ENCODE measurements at regions not wholly inside any gene's neighbourhood (a gene's known extent, or its start where the extent isn't known, plus 50 kb on each side); places are given as distances from the start of the nearest gene placed in this dataset.

- Histone ChIP-seq H3K4me1 (no peaks in the 10 kb centered on the region), H3K9me3 (no peaks in the 10 kb centered on the region), H3K4me3 (no peak overlapping the region), H3K36me3 (no peaks in the 10 kb centered on the region), H3K27ac (no peak overlapping the region), H3K27me3 (no peaks in the 10 kb centered on the region)
- DNase-seq (ENCODE audit: low spot score in 2 of 2), result no peak
- WGBS, result 96% methylated on average over 9 of the region's 9 CpGs
- TF ChIP-seq EP300 (IDR thresholded peaks at IDR 0.05), result no peak
Observed at GRCh38 chr18:45312555-45313126, 302.6 kb upstream of the SLC14A2 start.

GRCh38 chr18:45316127-45316526 lies 299.1 kb upstream of the SLC14A2 start:
- peaks cover 11% of the 10 kb centered on the region for H3K4me1 ChIP-seq
- TF ChIP-seq CTCF (IDR thresholded peaks at IDR 0.05) (no peak), POLR2AphosphoS5 (IDR thresholded peaks at IDR 0.05) (no peak), POLR2A (IDR thresholded peaks at IDR 0.05) (no peak), EP300 (IDR thresholded peaks at IDR 0.05) (no peak)

GRCh38 chr18:45317948-45318640 lies 297.2 kb upstream of the SLC14A2 start:
- WGBS, result 83% methylated on average over 10 of the region's 10 CpGs
- Histone ChIP-seq H3K9me3 (no peaks in the 10 kb centered on the region), H3K4me3 (no peak overlapping the region), H3K27me3 (no peaks in the 10 kb centered on the region), H3K4me1 (peaks cover 21% of the 10 kb centered on the region), H3K27ac (no peak overlapping the region), H3K36me3 (no peaks in the 10 kb centered on the region)
- no peak for TF ChIP-seq CTCF (IDR thresholded peaks at IDR 0.05)
- no peak for TF ChIP-seq POLR2A (IDR thresholded peaks at IDR 0.05)
- TF ChIP-seq POLR2AphosphoS5 (IDR thresholded peaks at IDR 0.05), result no peak
- no peak for TF ChIP-seq EP300 (IDR thresholded peaks at IDR 0.05)
- DNase-seq (ENCODE audit: low spot score in 2 of 2), result no peak

More at GRCh38 chr18:45316127-45316526, 299.1 kb upstream of the SLC14A2 start:
- H3K27ac ChIP-seq, result no peak overlapping the region
- no peaks in the 10 kb centered on the region for H3K9me3 ChIP-seq
- DNase-seq (ENCODE audit: low spot score in 2 of 2), result no peak
- whole genome bisulfite sequencing, result 89% methylated on average over 3 of the region's 3 CpGs
- no peaks in the 10 kb centered on the region for H3K27me3 ChIP-seq
- no peak overlapping the region for H3K4me3 ChIP-seq
- H3K36me3 ChIP-seq, result no peaks in the 10 kb centered on the region

GRCh38 chr18:45320724-45321123 lies 294.6 kb upstream of the SLC14A2 start:
- peaks cover 33% of the 10 kb centered on the region for H3K4me1 ChIP-seq
- DNase-seq (ENCODE audit: low spot score in 2 of 2), result no peak
- H3K9me3 ChIP-seq, result no peaks in the 10 kb centered on the region
- no peaks in the 10 kb centered on the region for H3K36me3 ChIP-seq
- no peak for TF ChIP-seq CTCF (IDR thresholded peaks at IDR 0.05)
- no peak overlapping the region for H3K4me3 ChIP-seq
- no peaks in the 10 kb centered on the region for H3K27me3 ChIP-seq
- H3K27ac ChIP-seq, result no peak overlapping the region
- WGBS, result 44% methylated on average over 3 of the region's 3 CpGs

GRCh38 chr18:45321520-45321919 lies 293.8 kb upstream of the SLC14A2 start:
- peaks cover 33% of the 10 kb centered on the region for H3K4me1 ChIP-seq
- no peaks in the 10 kb centered on the region for H3K36me3 ChIP-seq
- no peak overlapping the region for H3K4me3 ChIP-seq
- WGBS, result 64% methylated on average over 8 of the region's 8 CpGs
- DNase-seq (ENCODE audit: low spot score in 2 of 2), result no peak
- no peaks in the 10 kb centered on the region for H3K27me3 ChIP-seq
- peak overlapping the region; percentile 6 for H3K27ac ChIP-seq
- TF ChIP-seq EP300 (IDR thresholded peaks at IDR 0.05), result no peak
- no peak for TF ChIP-seq POLR2AphosphoS5 (IDR thresholded peaks at IDR 0.05)
- no peak for TF ChIP-seq POLR2A (IDR thresholded peaks at IDR 0.05)
- TF ChIP-seq CTCF (IDR thresholded peaks at IDR 0.05), result no peak
- no peaks in the 10 kb centered on the region for H3K9me3 ChIP-seq
